Mammary epithelial cell (primary cell): ENCODE measurements at regions not wholly inside any gene's neighbourhood (a gene's known extent, or its start where the extent isn't known, plus 50 kb on each side); places are given as distances from the start of the nearest gene placed in this dataset.

Experiments used
- CTCF ChIP-seq, 2 donors: IDR thresholded peaks in 1 of 2; conservative IDR thresholded peaks in 1 of 2; 2 replicates each; pipeline ENCODE4 v1.5.1; 2011 to 2012; ENCODE audit warnings: inconsistent platforms in 2 of 2, low read length in 2 of 2, mild to moderate bottlenecking in 2 of 2, control low read depth in 1 of 2, low read depth in 1 of 2; ENCODE audit not compliant: insufficient read depth in 1 of 2; ENCODE audit errors: extremely low read depth in 1 of 2
- EZH2 ChIP-seq: IDR thresholded peaks from 2 replicates; pipeline ENCODE4 v1.6.1; 2012; ENCODE audit warnings: low read length, inconsistent platforms, borderline replicate concordance

GRCh38 chr12:124386661-124387527 is 92.0 kb downstream of the RFLNA start:
- TF ChIP-seq CTCF (conservative IDR thresholded peaks at IDR 0.05 in 1 of 2, IDR thresholded peaks at IDR 0.05 in 1 of 2; ENCODE audit: extremely low read depth in 1 of 2, insufficient read depth in 1 of 2, low read depth in 1 of 2, low read length in 2 of 2): no peak
- TF ChIP-seq EZH2: no peak
